Limb (tissue), 2 donors: ENCODE measurements at regions not wholly inside any gene's neighbourhood (a gene's known extent, or its start where the extent isn't known, plus 50 kb on each side); places are given as distances from the start of the nearest gene placed in this dataset.

ENCODE experiments used
- DNase-seq, 2 donors: peaks; one replicate each; pipeline ENCODE4 v3.0.0-alpha.2; 2016; ENCODE audit errors: extremely low spot score in 2 of 2

- DNase-seq = no peak
Measured at GRCh38 chr10:46227936-46228562, 58.7 kb upstream of the ANTXRL start.

GRCh38 chr10:46228563-46229071 lies 58.2 kb upstream of the ANTXRL start:
- peak; percentile 71 to 81 for DNase-seq

GRCh38 chr10:46229144-46229563 lies 57.6 kb upstream of the ANTXRL start:
- peak in 1 of 2 donors; percentile 33 for DNase-seq

GRCh38 chr10:46230615-46231014 lies 56.2 kb upstream of the ANTXRL start:
- no peak for DNase-seq

GRCh38 chr10:46231087-46231486 lies 55.7 kb upstream of the ANTXRL start:
- peak in 1 of 2 donors; percentile 14 for DNase-seq

GRCh38 chr10:46232084-46232483 lies 54.7 kb upstream of the ANTXRL start:
- peak in 1 of 2 donors; percentile 7 for DNase-seq

- no peak for DNase-seq
Measured at GRCh38 chr10:46232666-46233065, 54.1 kb upstream of the ANTXRL start.

GRCh38 chr10:46233181-46233580 lies 53.6 kb upstream of the ANTXRL start:
- no peak for DNase-seq

GRCh38 chr10:46234026-46234425 lies 52.8 kb upstream of the ANTXRL start:
- peak in 1 of 2 donors; percentile 11 for DNase-seq

- DNase-seq = peak in 1 of 2 donors; percentile 16
Measured at GRCh38 chr10:46234431-46235060, 52.3 kb upstream of the ANTXRL start.

- peak in 1 of 2 donors; percentile 18 for DNase-seq
Measured at GRCh38 chr10:46235705-46236545, 50.9 kb upstream of the ANTXRL start.

GRCh38 chr10:46236546-46236887 lies 50.3 kb upstream of the ANTXRL start:
- DNase-seq = peak in 1 of 2 donors; percentile 15

- peak in 1 of 2 donors; percentile 17 for DNase-seq
Measured at GRCh38 chr10:46236941-46237681, 49.7 kb upstream of the ANTXRL start.
